ENCODE measurements at regions not wholly inside any gene's neighbourhood (a gene's known extent, or its start where the extent isn't known, plus 50 kb on each side); places are given as distances from the start of the nearest gene placed in this dataset.
"Not testable (repeated sequence)": the region's sequence is repeated elsewhere in the genome, so short reads cannot be mapped to it uniquely, and the experiment has no call there.

DNA sequence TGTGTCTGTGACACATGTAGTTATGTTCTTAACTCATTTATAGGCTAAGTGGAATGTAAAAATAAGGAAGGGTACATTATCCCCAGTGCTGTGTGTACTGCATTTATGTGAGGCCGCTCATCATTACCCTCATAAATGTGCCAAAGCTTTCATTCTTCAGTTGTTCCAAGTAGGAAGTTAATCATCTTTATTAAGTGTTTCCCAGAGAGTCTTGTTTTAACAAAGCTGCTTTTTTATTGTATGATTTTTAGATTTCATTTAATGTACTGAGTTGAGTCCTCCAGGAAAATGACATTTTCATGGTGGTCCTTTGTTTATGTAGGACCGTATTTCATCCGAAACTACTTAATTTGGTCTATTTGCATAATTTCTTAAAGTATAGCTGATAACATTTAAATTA is 379.8 kb downstream of the DLEU7 start:
- no peak for DNase-seq

DNA sequence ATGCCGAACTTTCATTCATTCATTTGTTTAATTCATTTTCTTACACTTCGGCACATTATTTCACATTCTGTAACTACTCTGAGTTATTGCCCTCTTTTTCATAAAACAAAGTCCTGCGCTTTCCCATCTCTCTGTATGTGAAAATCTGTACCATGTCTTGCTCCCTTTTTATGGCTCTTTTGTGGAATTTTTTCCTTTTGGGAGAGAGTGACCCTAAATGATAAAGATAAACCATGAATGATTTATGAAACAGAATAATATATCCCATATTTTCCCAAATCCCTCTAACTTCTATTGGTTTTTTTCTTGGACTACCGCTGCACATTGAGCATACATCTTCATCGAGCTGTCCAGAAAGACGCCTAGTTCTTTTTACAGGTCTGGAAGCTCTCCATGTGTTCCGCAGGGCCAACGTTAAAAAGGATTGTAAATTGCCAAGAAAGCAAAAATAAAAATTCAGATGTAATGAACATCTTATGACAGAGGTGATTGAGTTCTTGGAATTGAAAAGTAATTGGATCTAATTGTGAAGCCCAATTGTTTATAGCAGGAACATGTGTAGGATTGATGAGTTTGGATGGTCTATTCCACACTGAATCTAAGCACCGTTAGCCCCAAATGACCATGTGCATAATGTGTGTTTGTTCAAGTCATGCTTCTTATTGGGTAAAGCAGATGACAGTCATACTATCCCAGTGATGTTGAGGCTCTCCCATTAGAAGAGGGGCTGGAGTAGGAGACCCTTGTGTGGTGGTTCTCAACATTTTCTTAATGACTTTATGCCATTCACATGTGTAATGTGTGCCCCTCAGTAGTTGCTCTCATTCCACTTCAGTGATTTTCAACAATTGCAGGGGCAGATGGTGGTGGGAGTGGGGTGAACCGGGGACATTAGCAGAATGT is 378.9 kb downstream of the DLEU7 start:
- DNase-seq = no peak

DNA sequence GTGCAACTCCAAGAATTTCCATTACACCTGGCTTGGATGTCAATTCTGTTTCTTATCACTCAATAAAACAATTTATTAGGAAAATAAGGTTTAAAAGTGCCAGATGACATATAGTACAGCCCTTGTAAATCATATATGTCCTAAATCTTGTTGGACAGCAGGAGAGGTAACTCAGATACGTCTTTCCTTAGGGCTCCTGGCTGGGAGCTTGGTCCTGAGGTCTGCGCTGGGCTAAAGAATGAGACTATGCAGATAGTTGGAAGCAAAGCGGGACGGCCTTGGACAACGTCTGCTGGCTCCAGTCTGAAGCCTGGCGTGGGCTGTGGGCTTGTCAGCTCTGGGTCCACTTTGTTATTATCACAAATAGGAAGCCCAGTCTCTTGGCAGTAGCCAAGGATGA is 377.0 kb downstream of the DLEU7 start:
- no peak for DNase-seq

DNA sequence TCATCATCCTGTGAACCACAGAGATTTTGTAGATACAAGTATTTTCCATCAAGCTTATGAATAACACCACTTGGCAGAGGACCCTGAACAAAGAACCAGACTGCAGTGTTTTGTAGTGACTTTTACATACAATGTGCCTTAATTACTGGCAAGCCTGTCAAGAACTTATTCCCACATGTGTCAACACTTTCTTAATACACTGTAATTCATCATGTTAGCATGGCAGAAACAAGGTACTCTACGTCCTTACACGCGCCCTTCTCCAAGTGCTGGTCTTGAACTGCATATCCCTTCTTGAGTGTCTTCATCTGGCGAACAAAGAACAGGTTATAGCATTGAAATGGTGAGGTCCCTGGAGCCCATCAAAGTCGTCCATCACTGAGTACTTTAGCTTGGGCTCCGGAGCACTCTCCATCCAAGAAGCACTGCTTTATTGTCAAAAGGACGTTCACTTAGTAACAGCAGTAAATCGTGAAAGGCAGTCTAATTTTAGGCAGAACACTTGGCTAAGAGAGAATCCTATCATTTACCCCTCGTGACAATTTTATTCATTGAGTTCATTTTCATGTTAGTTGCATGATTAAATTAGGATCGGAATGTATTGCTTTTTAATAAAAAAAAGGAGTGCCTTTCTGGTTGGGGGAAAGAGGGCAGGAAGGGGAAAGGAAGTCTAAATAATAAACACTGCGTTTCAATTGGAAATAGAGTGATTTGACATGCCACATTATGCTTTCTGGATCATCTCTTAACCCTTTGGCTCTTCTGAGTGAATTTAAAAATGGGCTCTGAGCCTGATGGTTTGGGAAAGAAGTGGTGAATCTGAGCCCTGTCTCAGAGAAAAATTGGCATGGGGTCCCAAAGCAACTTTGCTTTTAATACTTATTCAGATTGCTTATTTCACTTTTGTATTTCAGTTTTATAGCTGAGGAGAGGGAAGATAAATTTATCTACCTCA is 376.1 kb downstream of the DLEU7 start:
- DNase-seq = no peak

DNA sequence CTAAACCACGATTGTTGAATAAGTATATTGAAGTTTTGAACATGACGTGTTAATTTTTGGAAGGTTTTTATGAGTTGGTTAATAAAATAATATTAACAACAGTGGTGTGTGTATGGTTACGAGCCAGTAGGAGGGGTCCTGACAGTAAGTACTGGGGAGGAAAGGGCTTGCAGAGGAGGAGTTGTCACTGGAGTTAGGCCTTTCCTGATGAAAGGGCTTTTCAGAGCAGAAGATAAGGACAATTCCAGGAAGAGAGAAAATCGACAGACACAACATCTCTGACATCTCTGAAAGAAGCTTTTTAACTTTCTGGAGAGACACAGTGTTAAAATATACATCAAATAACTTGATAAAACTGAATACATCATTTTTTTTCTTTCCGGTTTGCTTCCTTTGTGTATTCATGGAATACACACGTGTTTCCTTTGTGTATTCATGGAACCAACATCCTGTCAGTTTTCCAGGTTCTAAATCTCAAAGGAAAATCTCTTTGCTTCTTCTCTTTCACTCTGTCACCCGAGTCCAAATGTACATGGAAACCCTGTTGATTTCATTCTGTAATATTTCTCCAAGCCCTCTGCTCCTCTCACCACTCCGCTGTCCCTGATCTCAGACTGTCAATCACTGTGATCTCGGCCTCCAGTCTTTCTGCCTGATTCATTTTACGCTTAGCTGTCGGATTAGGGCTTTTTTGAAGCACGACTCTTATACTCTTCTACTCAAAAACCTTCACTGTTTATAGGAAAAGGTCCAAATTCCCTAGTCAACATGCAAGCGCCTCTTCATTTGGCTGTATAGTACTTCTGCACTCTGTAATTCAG is 374.4 kb downstream of the DLEU7 start:
- DNase-seq = no peak

DNA sequence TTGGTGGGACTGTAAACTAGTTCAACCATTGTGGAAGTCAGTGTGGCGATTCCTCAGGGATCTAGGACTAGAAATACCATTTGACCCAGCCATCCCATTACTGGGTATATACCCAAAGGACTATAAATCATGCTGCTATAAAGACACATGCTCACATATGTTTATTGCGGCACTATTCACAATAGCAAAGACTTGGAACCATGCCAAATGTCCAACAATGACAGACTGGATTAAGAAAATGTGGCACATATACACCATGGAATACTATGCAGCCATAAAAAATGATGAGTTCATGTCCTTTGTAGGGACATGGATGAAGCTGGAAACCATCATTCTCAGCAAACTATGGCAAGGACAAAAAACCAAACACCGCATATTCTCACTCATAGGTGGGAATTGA is 370.4 kb downstream of the DLEU7 start:
- DNase-seq = not testable (repeated sequence)

DNA sequence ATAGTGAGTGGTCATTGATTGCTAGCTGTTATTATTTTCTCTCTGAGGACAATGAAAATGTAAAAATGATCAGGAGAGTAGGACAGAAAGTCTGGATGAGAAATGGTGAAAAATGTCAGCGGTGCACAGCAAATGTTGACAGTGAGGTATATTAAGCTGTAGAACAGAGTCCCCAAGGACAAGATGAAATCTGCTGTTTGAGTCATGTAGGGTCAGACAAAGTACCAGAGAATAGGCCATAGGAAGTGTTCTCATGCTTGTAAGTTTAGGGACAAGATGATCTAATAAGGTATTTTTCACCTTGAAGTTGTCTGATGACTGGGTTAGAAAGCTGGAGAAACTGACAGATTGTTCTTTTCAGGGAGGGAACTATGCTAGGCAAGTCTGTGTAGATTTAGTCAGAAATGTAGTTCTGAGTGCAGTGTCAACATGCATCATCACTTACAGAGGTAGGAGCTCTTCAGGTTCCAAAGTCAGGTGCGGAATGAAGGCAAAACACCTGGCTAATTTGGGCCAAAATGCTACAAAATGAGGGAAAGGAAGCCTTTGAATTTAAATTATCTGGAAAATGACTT is 369.3 kb downstream of the DLEU7 start:
- no peak for DNase-seq

DNA sequence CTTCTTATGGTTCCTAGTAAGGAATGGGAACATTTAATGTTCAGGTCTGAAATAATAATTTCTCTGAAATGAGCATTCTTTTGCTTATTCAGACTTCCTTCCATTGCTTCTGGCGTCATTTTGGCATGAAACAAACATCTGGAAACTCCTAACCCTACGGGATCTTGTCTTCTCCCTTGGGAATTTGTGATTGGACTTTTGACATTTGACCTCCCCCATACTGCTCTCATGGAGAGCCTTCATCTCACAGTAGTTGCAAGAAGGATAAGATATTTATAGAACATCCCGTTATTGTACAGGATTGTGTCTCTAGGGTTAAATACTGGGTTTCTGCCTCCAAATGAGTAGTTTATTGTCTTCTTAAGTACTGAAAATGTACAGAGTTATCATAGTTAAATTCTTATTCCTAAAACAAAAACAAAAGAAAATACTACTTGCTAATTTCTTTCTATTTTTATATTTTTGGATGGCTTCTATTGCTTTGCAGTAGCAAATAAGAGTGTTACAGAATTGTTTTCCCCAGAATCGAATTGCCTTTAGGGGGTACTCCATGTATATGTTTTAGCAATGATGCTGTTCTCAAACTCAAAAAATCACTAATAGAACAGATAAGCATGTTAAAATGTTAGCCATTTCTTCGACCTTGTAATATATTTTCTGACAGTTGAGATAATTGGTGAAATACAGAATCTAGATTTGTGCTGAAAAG is 366.8 kb downstream of the DLEU7 start:
- DNase-seq = no peak

DNA sequence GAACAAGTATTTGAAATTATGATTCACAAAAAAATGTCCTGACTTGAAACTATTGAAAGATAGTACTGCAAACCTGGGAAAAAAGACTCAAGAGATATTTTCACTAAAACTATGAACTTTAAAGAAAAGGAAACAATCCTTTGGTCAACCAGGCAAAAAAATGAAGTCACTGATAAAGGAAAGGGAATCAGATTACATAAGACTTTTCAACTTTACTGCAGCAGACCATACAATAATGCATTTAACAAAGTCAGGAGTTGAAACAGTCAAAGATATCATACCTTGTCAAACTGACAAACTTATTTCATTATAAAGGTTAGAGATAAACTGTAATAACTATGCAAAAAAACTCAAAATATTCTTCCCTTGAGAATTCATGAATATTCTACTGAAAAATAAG is 361.6 kb downstream of the DLEU7 start:
- DNase-seq = no peak

DNA sequence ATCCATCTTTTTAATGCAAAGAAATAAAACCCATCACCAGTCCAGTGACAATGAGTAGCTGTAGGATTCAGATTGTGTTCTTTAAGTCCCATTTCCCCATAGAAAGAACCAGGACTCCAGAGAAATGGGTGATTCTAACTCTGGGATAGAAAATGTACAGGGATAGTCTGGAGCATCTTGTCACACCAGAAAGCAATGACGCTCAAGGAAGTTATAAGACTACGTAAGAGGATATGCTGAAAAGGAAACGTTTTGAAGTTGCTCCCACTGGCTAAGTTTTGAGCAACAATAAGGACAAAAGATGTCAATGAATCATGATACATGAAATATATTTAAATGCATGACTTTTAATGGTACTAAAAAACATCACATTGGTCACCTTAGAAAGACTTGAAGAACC is 360.1 kb downstream of the DLEU7 start:
- no peak for DNase-seq

DNA sequence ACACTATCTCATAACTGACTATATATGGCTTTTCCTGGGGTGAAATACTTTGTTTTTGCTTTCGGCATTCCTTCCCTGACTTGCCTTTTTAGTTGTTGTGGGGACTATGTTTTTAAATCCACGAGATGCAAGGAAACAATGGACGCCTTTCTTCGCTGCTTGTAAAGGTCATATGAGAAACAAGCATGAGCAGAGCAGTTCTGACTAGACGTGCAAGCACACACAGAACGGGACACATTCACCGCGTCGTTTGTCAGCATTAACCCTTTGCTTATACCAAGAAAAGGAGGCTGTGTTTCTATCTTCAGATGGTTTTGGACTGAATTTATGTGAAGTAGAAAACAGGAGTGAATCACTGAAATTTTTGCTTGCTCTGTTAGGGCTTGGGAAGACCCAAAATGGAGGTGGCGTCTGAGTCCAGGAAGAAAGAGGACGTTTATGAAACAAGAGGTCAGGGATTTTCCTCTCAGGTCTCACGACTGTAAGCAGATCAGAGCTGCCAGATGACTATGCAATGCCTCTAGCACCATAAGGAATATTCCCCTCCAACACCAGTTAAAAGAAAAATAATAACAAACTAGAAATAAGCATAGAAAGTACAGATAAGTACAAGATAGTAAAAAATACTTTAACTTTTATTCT is 358.9 kb downstream of the DLEU7 start:
- DNase-seq = no peak

DNA sequence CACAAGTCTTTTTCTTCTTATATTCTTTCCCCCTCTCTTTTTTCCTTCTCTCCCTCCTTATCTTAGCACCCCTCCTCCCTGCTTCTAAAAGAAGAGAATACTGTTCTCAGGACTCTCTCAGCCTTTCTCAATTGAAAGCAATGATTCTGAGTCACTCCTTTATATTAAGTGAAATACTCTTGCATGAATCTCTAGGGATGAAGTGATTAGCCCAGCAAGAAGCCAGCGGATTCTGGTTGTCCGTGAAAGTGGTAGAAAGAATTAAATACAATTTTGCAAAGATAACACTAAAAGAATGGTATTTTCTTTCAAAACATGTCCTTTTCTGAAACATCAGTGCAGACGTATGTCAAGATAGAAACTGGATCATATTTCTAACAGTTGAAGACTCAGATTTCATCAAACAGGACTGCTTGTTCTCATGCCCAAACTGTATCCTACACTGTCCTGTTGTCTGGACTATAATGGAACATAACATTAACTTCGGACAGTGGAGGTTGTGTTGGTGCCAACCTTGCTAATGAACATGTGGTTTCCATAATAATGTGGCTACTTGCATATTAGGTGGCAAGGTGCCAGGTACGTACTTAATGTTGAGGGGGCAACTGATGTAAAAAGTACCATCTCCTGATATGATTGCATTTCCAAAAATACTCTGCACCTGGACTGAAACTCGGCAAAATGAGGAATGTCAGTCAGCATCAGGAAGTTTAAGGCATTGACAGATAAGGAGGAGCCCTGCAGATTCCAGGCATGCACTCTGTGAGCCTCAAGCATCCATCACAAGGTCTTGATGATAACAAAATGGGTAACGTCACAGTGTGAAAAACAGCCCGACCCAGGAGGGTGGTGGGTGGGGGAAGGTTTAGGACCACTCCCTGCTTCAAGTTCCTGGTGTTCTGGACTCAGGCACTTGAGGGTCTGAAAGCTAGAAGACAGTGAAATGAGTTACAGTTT is 357.2 kb downstream of the DLEU7 start:
- no peak for DNase-seq

DNA sequence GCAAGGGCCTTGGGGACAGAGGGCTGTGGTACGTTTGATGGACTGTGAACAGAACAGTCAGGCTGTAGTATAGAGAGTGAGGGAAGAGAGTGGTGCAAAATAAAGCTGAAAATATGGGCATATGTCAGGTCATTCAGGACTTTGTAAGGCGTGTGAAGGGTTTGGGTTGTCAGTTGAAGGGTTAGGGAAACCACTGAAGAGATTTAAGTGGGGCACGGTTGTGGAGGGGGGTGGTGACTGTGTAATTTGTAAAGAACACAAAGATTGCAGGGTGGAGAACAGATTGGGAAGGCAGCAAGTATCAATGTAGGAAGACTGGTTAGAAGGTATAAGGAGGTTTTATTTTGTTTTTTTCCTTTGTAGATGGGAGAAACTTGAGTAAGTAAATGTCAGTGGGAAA is 349.8 kb downstream of the DLEU7 start:
- no peak for DNase-seq

DNA sequence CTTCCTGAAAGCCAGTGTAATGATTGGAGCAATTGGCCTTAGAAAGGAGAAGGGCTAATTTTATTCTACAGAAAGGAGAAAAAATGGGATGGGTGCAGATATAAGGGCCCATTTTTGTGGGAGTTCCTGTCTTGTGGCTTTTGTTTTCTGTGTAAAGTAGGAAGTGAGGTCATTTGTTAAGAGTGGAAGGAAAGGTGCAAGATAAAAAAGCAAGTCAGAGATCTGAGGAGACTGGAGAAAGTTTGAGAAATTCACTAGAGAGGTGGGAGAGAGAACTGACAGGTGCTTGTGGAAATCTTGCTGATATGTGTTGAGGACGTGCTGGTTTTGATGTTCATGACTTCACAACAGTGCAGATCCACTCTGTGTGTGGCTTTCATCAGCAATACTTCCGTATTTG is 349.4 kb downstream of the DLEU7 start:
- no peak for DNase-seq

DNA sequence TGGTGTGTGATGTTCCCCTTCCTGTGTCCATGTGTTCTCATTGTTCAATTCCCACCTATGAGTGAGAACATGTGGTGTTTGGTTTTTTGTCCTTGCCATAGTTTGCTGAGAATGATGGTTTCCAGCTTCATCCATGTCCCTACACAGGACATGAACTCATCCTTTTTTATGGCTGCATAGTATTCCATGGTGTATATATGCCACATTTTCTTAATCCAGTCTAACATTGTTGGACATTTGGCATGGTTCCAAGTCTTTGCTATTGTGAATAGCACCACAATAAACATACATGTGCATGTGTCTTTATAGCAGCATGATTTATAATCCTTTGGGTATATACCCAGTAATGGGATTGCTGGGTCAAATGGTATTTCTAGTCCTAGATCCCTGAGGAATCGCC is 340.3 kb downstream of the DLEU7 start:
- DNase-seq = not testable (repeated sequence)

DNA sequence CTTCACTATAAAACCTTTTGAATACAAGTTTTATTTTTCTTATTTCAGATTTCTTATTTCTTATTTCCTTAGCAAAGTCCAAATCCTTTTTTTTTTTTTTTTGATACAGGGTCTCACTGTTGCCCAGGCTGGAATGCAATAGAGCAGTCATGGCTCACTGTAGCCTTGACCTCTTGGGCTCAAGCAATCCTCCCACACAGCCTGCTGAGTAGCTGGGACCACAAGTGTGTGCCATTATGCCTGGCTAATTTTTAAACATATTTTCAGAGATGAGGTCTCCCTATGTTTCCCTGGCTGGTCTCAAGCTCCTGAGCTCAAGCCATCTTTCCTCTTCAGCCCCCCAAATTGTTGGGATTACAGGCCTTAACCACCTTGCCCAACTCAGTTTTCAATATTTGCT is 334.3 kb downstream of the DLEU7 start:
- DNase-seq = no peak

DNA sequence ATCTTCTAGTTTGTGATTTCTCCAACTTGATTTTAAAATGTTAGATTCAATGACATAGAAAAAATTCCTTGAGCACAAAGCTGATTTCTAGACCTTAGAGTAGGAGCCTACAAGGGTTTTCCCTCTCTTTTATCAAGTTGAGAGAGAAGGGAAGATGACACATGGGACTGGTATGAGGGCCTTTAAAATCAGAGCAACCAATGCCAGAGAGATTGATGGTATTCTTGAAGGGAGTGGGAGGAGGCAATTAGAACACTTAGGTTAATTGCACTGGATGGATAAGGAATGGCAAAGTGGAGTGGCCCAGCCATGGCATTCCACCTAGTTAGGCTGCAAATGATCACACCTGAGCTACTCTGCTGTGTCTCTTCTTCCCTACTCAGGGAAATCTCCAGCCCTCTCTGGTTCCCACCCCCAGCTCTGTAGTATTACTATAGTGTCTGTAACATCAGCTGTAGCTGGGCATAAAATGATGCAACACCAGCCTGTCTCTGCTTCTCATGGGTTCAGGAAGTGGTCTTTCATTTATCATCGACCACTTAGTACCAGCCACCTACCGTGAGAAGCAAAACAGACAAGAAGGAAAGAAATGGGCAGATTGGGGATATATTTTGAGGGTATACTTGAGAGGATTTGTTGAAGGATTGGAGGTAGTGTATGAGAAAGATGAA is 333.6 kb downstream of the DLEU7 start:
- DNase-seq = no peak

DNA sequence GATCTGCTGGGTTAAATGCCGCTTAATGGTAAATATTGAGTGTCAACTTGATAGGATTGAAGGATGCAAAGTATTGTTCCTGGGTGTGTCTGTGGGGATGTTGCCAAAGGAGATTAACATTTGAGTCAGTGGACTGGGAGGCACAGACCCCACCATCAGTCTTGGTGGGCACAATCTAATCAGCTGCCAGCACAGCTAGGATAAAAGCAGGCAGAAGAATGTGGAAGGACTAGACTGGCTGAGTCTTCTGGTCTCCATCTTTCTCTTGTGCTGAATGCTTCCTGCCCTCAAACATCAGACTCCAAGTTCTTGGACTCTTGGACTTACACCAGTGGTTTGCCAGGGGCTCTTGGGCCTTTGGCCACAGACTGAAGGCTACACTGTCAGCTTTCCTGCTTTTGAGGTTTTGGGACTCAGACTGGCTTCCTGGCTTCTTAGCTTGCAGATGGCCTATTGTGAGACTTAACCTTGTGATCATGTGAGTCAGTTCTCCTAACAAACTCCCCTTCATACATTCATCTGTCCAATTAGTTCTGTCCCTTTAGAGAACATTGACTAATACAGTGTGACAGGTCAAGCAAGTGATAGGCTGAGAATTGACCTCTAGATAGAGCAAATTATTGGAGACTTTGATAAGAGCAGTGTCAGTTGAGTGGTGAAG is 332.5 kb downstream of the DLEU7 start:
- DNase-seq = not testable (repeated sequence)

DNA sequence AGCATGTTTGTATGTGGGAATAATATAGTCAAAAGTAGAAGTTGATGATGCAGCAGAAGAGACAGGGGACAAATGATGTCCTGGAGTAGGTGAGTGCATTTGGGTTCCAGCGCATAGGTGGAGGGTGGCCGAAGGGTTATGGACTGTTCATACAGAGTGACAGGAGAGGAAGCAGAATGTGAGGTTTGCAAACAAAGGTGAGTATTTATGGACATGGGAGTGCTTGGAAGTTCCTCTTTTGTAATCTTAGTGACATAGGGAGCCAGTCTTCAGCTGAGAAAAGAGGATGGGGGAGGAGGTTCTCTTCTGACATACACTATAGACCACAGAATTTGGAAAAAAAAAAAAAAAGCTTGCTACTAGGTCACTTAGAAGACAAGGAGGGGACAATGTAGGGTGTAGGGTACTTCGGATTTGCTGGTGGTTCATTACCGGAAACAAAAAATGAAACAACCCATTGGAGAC is 331.6 kb downstream of the DLEU7 start:
- DNase-seq = peak; percentile 16
